Mononuclear cell (primary cell): ENCODE measurements at regions not wholly inside any gene's neighbourhood (a gene's known extent, or its start where the extent isn't known, plus 50 kb on each side); places are given as distances from the start of the nearest gene placed in this dataset.

Experiments used
- H3K27me3 ChIP-seq: 2 replicates; pipeline ENCODE4 v1.6.0; 2011; ENCODE audit warnings: low read length, control low read depth; ENCODE audit not compliant: insufficient read depth
- H3K4me1 ChIP-seq: 2 replicates; pipeline ENCODE4 v1.5.1; 2011; ENCODE audit warnings: mild to moderate bottlenecking, low read length, control low read depth; ENCODE audit not compliant: insufficient read depth
- H3K4me3 ChIP-seq: 2 replicates; pipeline ENCODE4 v1.5.1; 2011; ENCODE audit warnings: mild to moderate bottlenecking, low read length, moderate library complexity
- H3K9me3 ChIP-seq: 2 replicates; pipeline ENCODE4 v1.5.1; 2011; ENCODE audit warnings: low read depth, mild to moderate bottlenecking, control low read depth, low read length

GRCh38 chrX:131816551-131817136 lies 206.5 kb upstream of the STK26 start:
- no peaks in the 10 kb centered on the region for H3K9me3 ChIP-seq
- peak overlapping the region; percentile 23 for H3K4me3 ChIP-seq
- H3K4me1 ChIP-seq: peaks cover 18% of the 10 kb centered on the region
- H3K27me3 ChIP-seq: no peaks in the 10 kb centered on the region

GRCh38 chrX:131818297-131818936 lies 204.7 kb upstream of the STK26 start:
- H3K9me3 ChIP-seq: no peaks in the 10 kb centered on the region
- H3K4me1 ChIP-seq: peaks cover 18% of the 10 kb centered on the region
- H3K4me3 ChIP-seq: no peak overlapping the region
- no peaks in the 10 kb centered on the region for H3K27me3 ChIP-seq

- Histone ChIP-seq H3K4me1 (peaks cover 9% of the 10 kb centered on the region), H3K9me3 (no peaks in the 10 kb centered on the region), H3K4me3 (no peak overlapping the region), H3K27me3 (no peaks in the 10 kb centered on the region)
Measured at GRCh38 chrX:131821945-131822622, 201.0 kb upstream of the STK26 start.

GRCh38 chrX:131826572-131826971 lies 196.5 kb upstream of the STK26 start:
- peaks cover 15% of the 10 kb centered on the region for H3K4me1 ChIP-seq
- no peaks in the 10 kb centered on the region for H3K9me3 ChIP-seq
- no peak overlapping the region for H3K4me3 ChIP-seq
- H3K27me3 ChIP-seq: no peaks in the 10 kb centered on the region

- Histone ChIP-seq H3K4me3 (no peak overlapping the region), H3K9me3 (no peaks in the 10 kb centered on the region), H3K4me1 (peaks cover 15% of the 10 kb centered on the region), H3K27me3 (no peaks in the 10 kb centered on the region)
Measured at GRCh38 chrX:131827935-131828334, 195.2 kb upstream of the STK26 start.

GRCh38 chrX:131828482-131828881 lies 194.6 kb upstream of the STK26 start:
- H3K4me1 ChIP-seq: peaks cover 15% of the 10 kb centered on the region
- no peak overlapping the region for H3K4me3 ChIP-seq
- no peaks in the 10 kb centered on the region for H3K9me3 ChIP-seq
- no peaks in the 10 kb centered on the region for H3K27me3 ChIP-seq

- H3K9me3 ChIP-seq: no peaks in the 10 kb centered on the region
- H3K4me1 ChIP-seq: peaks cover 15% of the 10 kb centered on the region
- peak overlapping the region; percentile 27 for H3K4me3 ChIP-seq
- H3K27me3 ChIP-seq: no peaks in the 10 kb centered on the region
Measured at GRCh38 chrX:131830400-131831184, 192.5 kb upstream of the STK26 start.

- peaks cover 15% of the 10 kb centered on the region for H3K4me1 ChIP-seq
- H3K4me3 ChIP-seq: peak overlapping the region; percentile 27
- no peaks in the 10 kb centered on the region for H3K9me3 ChIP-seq
- H3K27me3 ChIP-seq: no peaks in the 10 kb centered on the region
Measured at GRCh38 chrX:131831185-131831520, 191.9 kb upstream of the STK26 start.

GRCh38 chrX:131836161-131836560 lies 186.9 kb upstream of the STK26 start:
- Histone ChIP-seq H3K9me3 (no peaks in the 10 kb centered on the region), H3K4me1 (peaks cover 3% of the 10 kb centered on the region), H3K27me3 (no peaks in the 10 kb centered on the region), H3K4me3 (no peak overlapping the region)

GRCh38 chrX:131837325-131837724 lies 185.8 kb upstream of the STK26 start:
- H3K27me3 ChIP-seq: no peaks in the 10 kb centered on the region
- H3K9me3 ChIP-seq: no peaks in the 10 kb centered on the region
- H3K4me1 ChIP-seq: no peaks in the 10 kb centered on the region
- H3K4me3 ChIP-seq: no peak overlapping the region

- H3K27me3 ChIP-seq: no peaks in the 10 kb centered on the region
- H3K9me3 ChIP-seq: no peaks in the 10 kb centered on the region
- H3K4me1 ChIP-seq: no peaks in the 10 kb centered on the region
- H3K4me3 ChIP-seq: no peak overlapping the region
Measured at GRCh38 chrX:131840799-131841495, 182.2 kb upstream of the STK26 start.

GRCh38 chrX:131841496-131842437 lies 181.3 kb upstream of the STK26 start:
- Histone ChIP-seq H3K4me1 (no peaks in the 10 kb centered on the region), H3K4me3 (no peak overlapping the region), H3K9me3 (no peaks in the 10 kb centered on the region), H3K27me3 (no peaks in the 10 kb centered on the region)

- H3K4me3 ChIP-seq: no peak overlapping the region
- H3K9me3 ChIP-seq: no peaks in the 10 kb centered on the region
- H3K4me1 ChIP-seq: no peaks in the 10 kb centered on the region
- H3K27me3 ChIP-seq: no peaks in the 10 kb centered on the region
Measured at GRCh38 chrX:131843987-131844386, 179.1 kb upstream of the STK26 start.

- Histone ChIP-seq H3K9me3 (no peaks in the 10 kb centered on the region), H3K27me3 (no peaks in the 10 kb centered on the region), H3K4me3 (no peak overlapping the region), H3K4me1 (no peaks in the 10 kb centered on the region)
Measured at GRCh38 chrX:131845201-131845600, 177.9 kb upstream of the STK26 start.
